Suprapubic skin (tissue), 4 donors: ENCODE measurements at regions not wholly inside any gene's neighbourhood (a gene's known extent, or its start where the extent isn't known, plus 50 kb on each side); places are given as distances from the start of the nearest gene placed in this dataset.

Experiments used
- DNase-seq, 2 donors: peaks; one replicate each; pipeline ENCODE4 v3.0.0-alpha.2; 2019; ENCODE audit warnings: low spot score in 2 of 2
- H3K27ac ChIP-seq: fragments of 200-600 bp; sonication (generic); one replicate; pipeline ENCODE4 v1.5.1; 2019
- H3K27me3 ChIP-seq: fragments of 200-600 bp; sonication (generic); one replicate; pipeline ENCODE4 v1.5.1; 2019
- H3K36me3 ChIP-seq: fragments of 200-600 bp; sonication (generic); one replicate; pipeline ENCODE4 v1.5.1; 2019
- H3K4me1 ChIP-seq: fragments of 200-600 bp; sonication (generic); one replicate; pipeline ENCODE4 v1.5.1; 2019
- H3K4me3 ChIP-seq: fragments of 200-600 bp; sonication (generic); one replicate; pipeline ENCODE4 v1.5.1; 2019; ENCODE audit warnings: mild to moderate bottlenecking
- H3K9me3 ChIP-seq: fragments of 200-600 bp; sonication (generic); one replicate; pipeline ENCODE4 v1.5.1; 2019
- CTCF ChIP-seq, 2 donors: fragments of 200-600 bp in 1 of 2; fragments of 450-650 bp in 1 of 2; sonication (generic) in 1 of 2; IDR thresholded peaks; one replicate each; pipeline ENCODE4 v1.5.1; 2016 to 2019; ENCODE audit warnings: antibody characterized with exemption in 2 of 2, mild to moderate bottlenecking in 1 of 2, moderate library complexity in 1 of 2
- EP300 ChIP-seq: sonication (generic); formaldehyde crosslinking; IDR thresholded peaks from one replicate; pipeline ENCODE4 v1.6.1; 2017; ENCODE audit warnings: antibody characterized with exemption
- POLR2A ChIP-seq, 2 donors: fragments of 450-650 bp; IDR thresholded peaks; one replicate each; pipeline ENCODE4 v1.6.1; 2017; ENCODE audit warnings: antibody characterized with exemption in 2 of 2, mild to moderate bottlenecking in 2 of 2, moderate library complexity in 2 of 2
- POLR2AphosphoS5 ChIP-seq, 3 donors: sonication (generic); formaldehyde crosslinking; IDR thresholded peaks; one replicate each; pipeline ENCODE4 v1.6.1; 2017; ENCODE audit warnings: antibody characterized with exemption in 3 of 3
- WGBS: methylation state at CpG from one replicate; pipeline ENCODE4 v1.1.5; 2018; 5-methylcytosine and 5-hydroxymethylcytosine counted together

GRCh38 chr2:75274936-75275335 lies 75.6 kb upstream of the TACR1 start:
- WGBS: 100% methylated on average over 1 of the region's 1 CpG
- DNase-seq: no peak

GRCh38 chr2:75268112-75268511 lies 68.8 kb upstream of the TACR1 start:
- 84% methylated on average over 4 of the region's 4 CpGs for WGBS

More at GRCh38 chr2:75274936-75275335, 75.6 kb upstream of the TACR1 start:
- no peak overlapping the region for H3K4me3 ChIP-seq
- no peaks in the 10 kb centered on the region for H3K4me1 ChIP-seq
- no peaks in the 10 kb centered on the region for H3K27me3 ChIP-seq
- H3K36me3 ChIP-seq: no peaks in the 10 kb centered on the region
- H3K9me3 ChIP-seq: no peaks in the 10 kb centered on the region
- no peak overlapping the region for H3K27ac ChIP-seq
- TF ChIP-seq CTCF (IDR thresholded peaks at IDR 0.05): no peak
- no peak for TF ChIP-seq EP300
- no peak for TF ChIP-seq POLR2AphosphoS5 (IDR thresholded peaks at IDR 0.05)
- no peak for TF ChIP-seq POLR2A (IDR thresholded peaks at IDR 0.05)

GRCh38 chr2:75261923-75262322 lies 62.6 kb upstream of the TACR1 start:
- no peak for DNase-seq
- Histone ChIP-seq H3K9me3 (peaks cover 26% of the 10 kb centered on the region), H3K4me1 (no peaks in the 10 kb centered on the region), H3K27me3 (no peaks in the 10 kb centered on the region), H3K36me3 (no peaks in the 10 kb centered on the region), H3K4me3 (no peak overlapping the region), H3K27ac (no peak overlapping the region)
- TF ChIP-seq EP300 (no peak), CTCF (IDR thresholded peaks at IDR 0.05) (no peak), POLR2A (IDR thresholded peaks at IDR 0.05) (no peak), POLR2AphosphoS5 (IDR thresholded peaks at IDR 0.05) (no peak)

More at GRCh38 chr2:75268112-75268511, 68.8 kb upstream of the TACR1 start:
- Histone ChIP-seq H3K9me3 (peaks cover 3% of the 10 kb centered on the region), H3K36me3 (no peaks in the 10 kb centered on the region), H3K27me3 (no peaks in the 10 kb centered on the region), H3K4me3 (no peak overlapping the region), H3K4me1 (no peaks in the 10 kb centered on the region), H3K27ac (no peak overlapping the region)
- no peak for TF ChIP-seq EP300
- TF ChIP-seq POLR2A (IDR thresholded peaks at IDR 0.05): no peak
- no peak for TF ChIP-seq POLR2AphosphoS5 (IDR thresholded peaks at IDR 0.05)
- no peak for TF ChIP-seq CTCF (IDR thresholded peaks at IDR 0.05)
- DNase-seq: no peak

GRCh38 chr2:75260946-75261345 lies 61.6 kb upstream of the TACR1 start:
- no peak overlapping the region for H3K27ac ChIP-seq
- DNase-seq: no peak
- H3K27me3 ChIP-seq: no peaks in the 10 kb centered on the region
- TF ChIP-seq POLR2A (IDR thresholded peaks at IDR 0.05): no peak
- TF ChIP-seq EP300: no peak
- TF ChIP-seq POLR2AphosphoS5 (IDR thresholded peaks at IDR 0.05): no peak
- TF ChIP-seq CTCF (IDR thresholded peaks at IDR 0.05): no peak
- no peak overlapping the region for H3K4me3 ChIP-seq
- no peaks in the 10 kb centered on the region for H3K36me3 ChIP-seq
- no peaks in the 10 kb centered on the region for H3K4me1 ChIP-seq
- H3K9me3 ChIP-seq: peaks cover 26% of the 10 kb centered on the region

- Histone ChIP-seq H3K27ac (no peak overlapping the region), H3K9me3 (peaks cover 26% of the 10 kb centered on the region), H3K4me1 (no peaks in the 10 kb centered on the region), H3K36me3 (no peaks in the 10 kb centered on the region), H3K4me3 (no peak overlapping the region), H3K27me3 (no peaks in the 10 kb centered on the region)
- no peak for DNase-seq
- TF ChIP-seq POLR2A (IDR thresholded peaks at IDR 0.05): no peak
- TF ChIP-seq CTCF (IDR thresholded peaks at IDR 0.05): no peak
- no peak for TF ChIP-seq POLR2AphosphoS5 (IDR thresholded peaks at IDR 0.05)
- no peak for TF ChIP-seq EP300
Measured at GRCh38 chr2:75258620-75259019, 59.3 kb upstream of the TACR1 start.
